Activated CD4-positive, alpha-beta T cell treated with anti-CD3 and anti-CD28 coated beads, Interleukin-2, amount 50 U/mL, for 24 hours (primary cell): ENCODE measurements at regions not wholly inside any gene's neighbourhood (a gene's known extent, or its start where the extent isn't known, plus 50 kb on each side); places are given as distances from the start of the nearest gene placed in this dataset.
"Not testable (repeated sequence)": the region's sequence is repeated elsewhere in the genome, so short reads cannot be mapped to it uniquely, and the experiment has no call there.

Experiments used
- DNase-seq, 2 donors: peaks; one replicate each; pipeline ENCODE4 v3.0.0-alpha.2; 2020; ENCODE audit warnings: low read depth in 1 of 2, low spot score in 1 of 2

- DNase-seq, result no peak
Observed at GRCh38 chr2:62335612-62336011, 139.7 kb downstream of the B3GNT2 start.

GRCh38 chr2:62334440-62335058, 138.6 kb downstream of the B3GNT2 start:
- DNase-seq, result no peak

GRCh38 chr2:62334009-62334408, 138.1 kb downstream of the B3GNT2 start:
- DNase-seq, result no peak

GRCh38 chr2:62330959-62331358, 135.0 kb downstream of the B3GNT2 start:
- no peak for DNase-seq

- DNase-seq, result no peak
Observed at GRCh38 chr2:62329797-62330196, 133.9 kb downstream of the B3GNT2 start.

GRCh38 chr2:62326735-62327134, 130.8 kb downstream of the B3GNT2 start:
- no peak for DNase-seq

- no peak for DNase-seq
Observed at GRCh38 chr2:62325398-62325797, 129.5 kb downstream of the B3GNT2 start.

- no peak for DNase-seq
Observed at GRCh38 chr2:62321380-62322289, 125.7 kb downstream of the B3GNT2 start.

- DNase-seq, result no peak
Observed at GRCh38 chr2:62320657-62321357, 124.9 kb downstream of the B3GNT2 start.

- DNase-seq, result not testable (repeated sequence)
Observed at GRCh38 chr2:62320137-62320536, 124.2 kb downstream of the B3GNT2 start.

GRCh38 chr2:62319070-62319469, 123.2 kb downstream of the B3GNT2 start:
- no peak for DNase-seq

- DNase-seq, result no peak
Observed at GRCh38 chr2:62315476-62315875, 119.6 kb downstream of the B3GNT2 start.

- DNase-seq, result no peak
Observed at GRCh38 chr2:62314291-62314690, 118.4 kb downstream of the B3GNT2 start.

- DNase-seq, result no peak
Observed at GRCh38 chr2:62313449-62314227, 117.7 kb downstream of the B3GNT2 start.

GRCh38 chr2:62309465-62310091, 113.7 kb downstream of the B3GNT2 start:
- no peak for DNase-seq

GRCh38 chr2:62309081-62309464, 113.2 kb downstream of the B3GNT2 start:
- DNase-seq, result no peak

- no peak for DNase-seq
Observed at GRCh38 chr2:62307469-62308389, 111.8 kb downstream of the B3GNT2 start.

GRCh38 chr2:62306751-62307468, 111.0 kb downstream of the B3GNT2 start:
- peak in 1 of 2 donors; percentile 15 for DNase-seq
